GM20000 (cell line): ENCODE measurements at regions not wholly inside any gene's neighbourhood (a gene's known extent, or its start where the extent isn't known, plus 50 kb on each side); places are given as distances from the start of the nearest gene placed in this dataset.

Experiments
- DNase-seq: peaks from one replicate; pipeline ENCODE4 v3.0.0; 2012; ENCODE audit warnings: low spot score
- CTCF ChIP-seq: IDR thresholded peaks from 2 replicates; pipeline ENCODE4 v1.5.1; 2012; ENCODE audit warnings: mild to moderate bottlenecking, control low read depth; ENCODE audit errors: extremely low read depth, missing control alignments

GRCh38 chr11:97345032-97345431, 955.2 kb downstream of the JRKL start:
- no peak for TF ChIP-seq CTCF
- DNase-seq, result no peak

- no peak for TF ChIP-seq CTCF
- no peak for DNase-seq
These were observed 959.4 kb downstream of the JRKL start for GRCh38 chr11:97349201-97349600.

GRCh38 chr11:97351939-97352338, 962.1 kb downstream of the JRKL start:
- DNase-seq, result no peak
- TF ChIP-seq CTCF, result no peak

- no peak for DNase-seq
- no peak for TF ChIP-seq CTCF
These were observed 964.2 kb downstream of the JRKL start for GRCh38 chr11:97354026-97354425.

- DNase-seq, result no peak
These were observed 964.8 kb downstream of the JRKL start for GRCh38 chr11:97354576-97354975.

GRCh38 chr11:97355230-97355629, 965.4 kb downstream of the JRKL start:
- no peak for TF ChIP-seq CTCF
- DNase-seq, result no peak

More at GRCh38 chr11:97354576-97354975, 964.8 kb downstream of the JRKL start:
- no peak for TF ChIP-seq CTCF

GRCh38 chr11:97356144-97356543, 966.3 kb downstream of the JRKL start:
- TF ChIP-seq CTCF, result no peak

More at GRCh38 chr11:97356144-97356543, 966.3 kb downstream of the JRKL start:
- no peak for DNase-seq
